NCI-H1105 (cell line): ENCODE measurements at regions not wholly inside any gene's neighbourhood (a gene's known extent, or its start where the extent isn't known, plus 50 kb on each side); places are given as distances from the start of the nearest gene placed in this dataset.

Source experiments
- DNase-seq: peaks from one replicate; lab custom pipeline; 2025; lab: John Stamatoyannopoulos, UW

GRCh38 chr10:3850999-3851937, 66.3 kb upstream of the KLF6 start:
- no peak for DNase-seq

GRCh38 chr10:3848775-3849635, 64.0 kb upstream of the KLF6 start:
- no peak for DNase-seq

GRCh38 chr10:3848005-3848774, 63.2 kb upstream of the KLF6 start:
- DNase-seq, result no peak

- no peak for DNase-seq
These were observed 61.7 kb upstream of the KLF6 start for GRCh38 chr10:3846736-3847135.

GRCh38 chr10:3844491-3845025, 59.5 kb upstream of the KLF6 start:
- no peak for DNase-seq

GRCh38 chr10:3838460-3839437, 53.7 kb upstream of the KLF6 start:
- no peak for DNase-seq

GRCh38 chr10:3837647-3838459, 52.8 kb upstream of the KLF6 start:
- DNase-seq, result no peak

GRCh38 chr10:3836222-3836820, 51.3 kb upstream of the KLF6 start:
- DNase-seq, result no peak

GRCh38 chr10:3835770-3836169, 50.8 kb upstream of the KLF6 start:
- no peak for DNase-seq

GRCh38 chr10:3834947-3835346, 49.9 kb upstream of the KLF6 start:
- DNase-seq, result no peak
